Heart right ventricle (tissue), 16 donors: ENCODE measurements at regions not wholly inside any gene's neighbourhood (a gene's known extent, or its start where the extent isn't known, plus 50 kb on each side); places are given as distances from the start of the nearest gene placed in this dataset.

Source experiments
- ATAC-seq, 8 donors: fragments of 200-7000 bp; cut with Tn5 transposase; one replicate each; pipeline ENCODE4 v1.9.1; 2020; ENCODE audit warnings: mild to moderate bottlenecking in 8 of 8, moderate library complexity in 8 of 8, moderate number of reproducible peaks in 1 of 8
- DNase-seq, 2 donors: peaks; one replicate each; pipeline ENCODE4 v3.0.0-alpha.2; 2020
- H3K27ac ChIP-seq, 10 donors: fragments of 200-600 bp; sonication (generic) in 2 of 10; one replicate each; pipeline versions ENCODE4 v1.5.0 to v1.8.0; 2020 to 2022; ENCODE audit warnings: mild to moderate bottlenecking in 3 of 10
- H3K27me3 ChIP-seq, 7 donors: fragments of 200-600 bp; one replicate each; pipeline ENCODE4 v1.8.0; 2021 to 2022; ENCODE audit warnings: mild to moderate bottlenecking in 2 of 7
- H3K36me3 ChIP-seq, 9 donors: fragments of 200-600 bp; sonication (generic) in 1 of 9; one replicate each; pipeline versions ENCODE4 v1.5.0 to v1.8.0; 2020 to 2022; ENCODE audit warnings: mild to moderate bottlenecking in 2 of 9
- H3K4me1 ChIP-seq, 9 donors: fragments of 200-600 bp; sonication (generic) in 1 of 9; one replicate each; pipeline versions ENCODE4 v1.5.0 to v1.8.0; 2020 to 2022; ENCODE audit warnings: mild to moderate bottlenecking in 4 of 9
- H3K4me3 ChIP-seq, 10 donors: fragments of 200-600 bp; sonication (generic) in 2 of 10; one replicate each; pipeline versions ENCODE4 v1.5.0 to v1.8.0; 2020 to 2022; ENCODE audit warnings: mild to moderate bottlenecking in 7 of 10, moderate library complexity in 2 of 10
- H3K9me3 ChIP-seq, 11 donors: fragments of 200-600 bp in 10 of 11; sonication (generic) in 2 of 11; one replicate each; pipeline versions ENCODE4 v1.5.0 to v1.8.0; 2013 to 2022; ENCODE audit warnings: mild to moderate bottlenecking in 2 of 11, control low read depth in 1 of 11, moderate library complexity in 1 of 11
- WGBS, 2 donors: extraction: QIAGEN DNeasy Blood & Tissue Kit; methylation state at CpG; one replicate each; pipeline ENCODE4 v1.1.7; 2013; ENCODE audit warnings: inconsistent platforms in 1 of 2; 5-methylcytosine and 5-hydroxymethylcytosine counted together
- intact Hi-C, 10 donors: fragments of 100-400 bp; cut with DNase I; formaldehyde crosslinking; loops; one replicate each; pipeline versions ENCODE4 v1.11.1 to v1.14.2; 2022
- TF ChIP-seq, protein P1 (sequence below), 9 donors: fragments of 200-600 bp; sonication (generic) in 2 of 9; IDR thresholded peaks; one replicate each; pipeline versions ENCODE4 v1.5.0 to v1.8.0; 2021 to 2022; ENCODE audit warnings: antibody characterized with exemption in 9 of 9, mild to moderate bottlenecking in 5 of 9, moderate library complexity in 1 of 9
- donor health status: Arrhythmogenic right ventricular cardiomyopathy.
- donor health status: ischemic (EF 13 %, LVEDD 7.1; RV severe dilation, severe dysfunction).
- donor health status: healthy with polysubstance abuse.
- donor health status: DM: no; HTN: yes; CAD: no.
- donor health status: DM: no; HTN: no; CAD: no.
- donor health status: ischemic (EF 25% LVEDD 6.9; RV normal size, moderate dysfunction).
- donor health status: ischemic (EF 25% LVEDD 5.7; RV mildly dilated, moderate dysfunction).
- donor health status: healthy.
- donor health status: DM: yes; HTN: yes; CAD: no.
- donor health status: Ischemic cardiomyopathy.
- donor health status: ischemic (EF 35%, LVEDD 5.7; RV mildly dilated, moderate dysfunction).
- donor health status: nonischemic (EF 11% LVEDD 7.7; RV severe dilation, severe dysfunction).
- donor health status: DM: yes; HTN: yes; CAD: no.
- donor health status: PGD.
- donor health status: ischemic (EF 29% LVEDD 5.4; RV normal size, mild dysfunction).
- donor health status: nonischemic (EF 23%, LVEDD 6.1; RV moderate dilation, normal function).

GRCh38 chr5:74266132-74266531 is 374.4 kb downstream of the ENC1 start:
- Histone ChIP-seq H3K27ac (no peak overlapping the region), H3K36me3 (no peaks in the 10 kb centered on the region), H3K27me3 (no peaks in the 10 kb centered on the region), H3K4me1 (peaks cover 0 to 5% (median 0%) of the 10 kb centered on the region in 9 donors), H3K4me3 (no peak overlapping the region), H3K9me3 (no peaks in the 10 kb centered on the region)
- DNase-seq (no peak), ATAC-seq (no peak)
- 74 to 89% methylated on average over 2 of the region's 2 CpGs for WGBS, 2 donors
- TF ChIP-seq, protein P1, sequence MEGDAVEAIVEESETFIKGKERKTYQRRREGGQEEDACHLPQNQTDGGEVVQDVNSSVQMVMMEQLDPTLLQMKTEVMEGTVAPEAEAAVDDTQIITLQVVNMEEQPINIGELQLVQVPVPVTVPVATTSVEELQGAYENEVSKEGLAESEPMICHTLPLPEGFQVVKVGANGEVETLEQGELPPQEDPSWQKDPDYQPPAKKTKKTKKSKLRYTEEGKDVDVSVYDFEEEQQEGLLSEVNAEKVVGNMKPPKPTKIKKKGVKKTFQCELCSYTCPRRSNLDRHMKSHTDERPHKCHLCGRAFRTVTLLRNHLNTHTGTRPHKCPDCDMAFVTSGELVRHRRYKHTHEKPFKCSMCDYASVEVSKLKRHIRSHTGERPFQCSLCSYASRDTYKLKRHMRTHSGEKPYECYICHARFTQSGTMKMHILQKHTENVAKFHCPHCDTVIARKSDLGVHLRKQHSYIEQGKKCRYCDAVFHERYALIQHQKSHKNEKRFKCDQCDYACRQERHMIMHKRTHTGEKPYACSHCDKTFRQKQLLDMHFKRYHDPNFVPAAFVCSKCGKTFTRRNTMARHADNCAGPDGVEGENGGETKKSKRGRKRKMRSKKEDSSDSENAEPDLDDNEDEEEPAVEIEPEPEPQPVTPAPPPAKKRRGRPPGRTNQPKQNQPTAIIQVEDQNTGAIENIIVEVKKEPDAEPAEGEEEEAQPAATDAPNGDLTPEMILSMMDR (IDR thresholded peaks at IDR 0.05) = no peak
- intact Hi-C loops = no loop called here

GRCh38 chr5:74262544-74263207 is 377.9 kb downstream of the ENC1 start:
- Histone ChIP-seq H3K27me3 (no peaks in the 10 kb centered on the region), H3K27ac (no peak overlapping the region), H3K4me3 (no peak overlapping the region), H3K4me1 (peaks cover 0 to 15% (median 8%) of the 10 kb centered on the region in 9 donors), H3K9me3 (no peaks in the 10 kb centered on the region), H3K36me3 (no peaks in the 10 kb centered on the region)
- TF ChIP-seq, protein P1 (IDR thresholded peaks at IDR 0.05) = no peak
- no peak for ATAC-seq
- 89 to 97% methylated on average over 1 of the region's 1 CpG for WGBS, 2 donors
- DNase-seq = no peak
- intact Hi-C loops = no loop called here

GRCh38 chr5:74261866-74262265 is 378.7 kb downstream of the ENC1 start:
- Histone ChIP-seq H3K27me3 (no peaks in the 10 kb centered on the region), H3K4me1 (peaks cover 0 to 23% (median 14%) of the 10 kb centered on the region in 9 donors), H3K27ac (no peak overlapping the region), H3K9me3 (no peaks in the 10 kb centered on the region), H3K36me3 (no peaks in the 10 kb centered on the region), H3K4me3 (no peak overlapping the region)
- intact Hi-C loops = no loop called here
- DNase-seq = no peak
- 70 to 73% methylated on average over 3 of the region's 3 CpGs for WGBS, 2 donors
- no peak for ATAC-seq
- TF ChIP-seq, protein P1 (IDR thresholded peaks at IDR 0.05) = no peak

- intact Hi-C loops = no loop called here
- H3K4me3 ChIP-seq = no peak overlapping the region
- peaks cover 0 to 28% (median 14%) of the 10 kb centered on the region in 9 donors for H3K4me1 ChIP-seq
- no peaks in the 10 kb centered on the region for H3K27me3 ChIP-seq
- H3K9me3 ChIP-seq = no peaks in the 10 kb centered on the region
- TF ChIP-seq, protein P1 (IDR thresholded peaks at IDR 0.05) = no peak
- DNase-seq (no peak), ATAC-seq (no peak)
- H3K27ac ChIP-seq = no peak overlapping the region
- WGBS, 2 donors = 55 to 63% methylated on average over 3 of the region's 3 CpGs
- H3K36me3 ChIP-seq = no peaks in the 10 kb centered on the region
Measured at GRCh38 chr5:74261421-74261820, 379.1 kb downstream of the ENC1 start.
